Adrenal gland (tissue), 5 donors: ENCODE measurements at regions not wholly inside any gene's neighbourhood (a gene's known extent, or its start where the extent isn't known, plus 50 kb on each side); places are given as distances from the start of the nearest gene placed in this dataset.

Experiments
- CTCF ChIP-seq, 6 experiments: fragments of 450-650 bp in 4 of 6; fragments of 200-600 bp in 2 of 6; sonication (generic) in 1 of 6; IDR thresholded peaks; 1 replicate in 5 of 6; 2 replicates in 1 of 6; pipeline versions ENCODE4 v1.5.1 to v1.8.0; 2016 to 2021; ENCODE audit warnings: antibody characterized with exemption in 6 of 6, mild to moderate bottlenecking in 2 of 6, moderate library complexity in 1 of 6
- POLR2A ChIP-seq, 2 donors: fragments of 450-650 bp; IDR thresholded peaks; one replicate each; pipeline ENCODE4 v1.6.1; 2017; ENCODE audit warnings: antibody characterized with exemption in 2 of 2, mild to moderate bottlenecking in 2 of 2, moderate library complexity in 1 of 2
- donor health status: DM: no; HTN: no; CAD: no.

GRCh38 chr1:218887141-218887925, 286.3 kb upstream of the LYPLAL1 start:
- TF ChIP-seq CTCF (IDR thresholded peaks at IDR 0.05): no peak
- no peak for TF ChIP-seq POLR2A (IDR thresholded peaks at IDR 0.05)
